ENCODE measurements at regions not wholly inside any gene's neighbourhood (a gene's known extent, or its start where the extent isn't known, plus 50 kb on each side); places are given as distances from the start of the nearest gene placed in this dataset.

DNA sequence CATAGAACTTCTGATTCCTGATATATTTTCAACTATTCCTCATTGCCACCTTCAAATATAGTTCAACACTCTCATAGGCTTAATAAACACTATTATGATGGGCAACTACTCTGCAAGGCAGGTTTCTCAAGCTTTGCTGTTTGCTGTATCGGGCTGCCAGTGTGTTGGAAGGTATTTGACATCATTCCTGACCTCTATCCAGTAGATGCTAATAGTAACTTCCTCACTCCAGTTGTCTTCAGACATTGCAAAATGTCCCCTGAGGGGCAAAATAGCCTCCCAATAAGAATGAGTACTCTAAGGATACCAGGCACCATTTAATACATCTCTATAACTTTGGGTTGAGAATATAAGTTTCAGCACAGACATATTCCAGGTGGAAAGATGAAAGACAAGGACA lies 147.5 kb upstream of the PFN2 start:
- Histone ChIP-seq H3K4me3 (no peak overlapping the region), H3K9me3 (peaks cover 0 to 6% (median 0%) of the 10 kb centered on the region in 3 donors)
- 86 to 92% methylated on average over 1 of the region's 1 CpG for WGBS, 2 donors (ENCODE audit: low coverage in 1 of 2)

DNA sequence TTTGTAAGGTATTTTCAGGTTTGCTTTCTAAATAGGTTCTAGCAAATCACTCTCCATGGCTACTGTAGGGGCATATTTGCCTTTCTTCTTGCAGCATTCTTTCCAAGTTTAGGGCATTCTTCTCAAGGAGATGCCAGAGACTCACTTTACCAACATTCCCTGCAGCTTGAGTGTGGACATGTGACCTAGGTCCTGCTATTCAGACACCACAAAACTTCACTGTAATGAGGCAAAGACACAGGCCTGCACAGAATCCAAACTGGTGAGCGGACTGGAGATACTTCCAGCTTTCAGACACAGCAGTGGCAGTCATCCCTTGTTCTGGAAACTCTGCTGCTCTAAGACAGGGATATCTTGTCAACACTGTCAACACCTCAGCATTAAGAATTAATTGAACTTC lies 146.4 kb upstream of the PFN2 start:
- Histone ChIP-seq H3K4me1 (no peaks in the 10 kb centered on the region), H3K4me3 (no peak overlapping the region), H3K27ac (no peak overlapping the region), H3K27me3 (no peaks in the 10 kb centered on the region), H3K9me3 (peaks cover 0 to under 1% (median 0%) of the 10 kb centered on the region in 3 donors), H3K36me3 (no peaks in the 10 kb centered on the region)
- no peak for TF ChIP-seq POLR2A (IDR thresholded peaks at IDR 0.05)
- TF ChIP-seq CTCF (IDR thresholded peaks at IDR 0.05), result no peak
- 86% methylated on average over 1 of the region's 1 CpG; no CpG with 5 or more reads in 1 of the 2 donors for WGBS, 2 donors (ENCODE audit: low coverage in 1 of 2)
- ATAC-seq, result no peak

More for the DNA sequence above, 147.5 kb upstream of the PFN2 start:
- Histone ChIP-seq H3K36me3 (no peaks in the 10 kb centered on the region), H3K27me3 (no peaks in the 10 kb centered on the region), H3K4me1 (no peaks in the 10 kb centered on the region), H3K27ac (no peak overlapping the region)
- TF ChIP-seq EP300 (IDR thresholded peaks at IDR 0.05) (no peak), POLR2A (IDR thresholded peaks at IDR 0.05) (no peak), CTCF (IDR thresholded peaks at IDR 0.05) (no peak), POLR2AphosphoS5 (IDR thresholded peaks at IDR 0.05) (no peak)
- no peak for ATAC-seq

DNA sequence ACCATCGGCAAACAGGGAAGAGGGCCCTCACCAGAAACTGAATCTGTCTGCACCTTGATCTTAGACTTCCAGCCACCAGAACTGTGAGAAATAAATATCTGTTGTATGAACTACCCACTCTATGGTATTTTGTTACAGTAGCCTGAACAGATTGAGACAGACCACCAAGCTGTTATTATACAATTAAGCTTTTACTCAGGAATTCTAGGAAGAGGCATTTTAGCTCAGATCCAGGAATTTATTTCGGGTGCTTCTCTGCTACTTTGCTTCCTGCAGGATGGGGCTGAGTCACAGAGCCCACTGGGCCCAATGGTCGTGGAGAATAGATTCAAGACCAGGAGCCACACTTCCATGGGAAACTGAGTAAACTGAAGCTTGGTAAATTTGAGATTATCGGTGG lies 145.5 kb upstream of the PFN2 start:
- Histone ChIP-seq H3K27ac (no peak overlapping the region), H3K36me3 (no peaks in the 10 kb centered on the region), H3K4me3 (no peak overlapping the region), H3K27me3 (no peaks in the 10 kb centered on the region), H3K4me1 (no peaks in the 10 kb centered on the region), H3K9me3 (no peaks in the 10 kb centered on the region)
- WGBS, 2 donors (ENCODE audit: low coverage in 1 of 2), result 69 to 100% methylated on average over 1 to 4 of the region's 4 CpGs
- ATAC-seq, result no peak
- no peak for TF ChIP-seq POLR2A (IDR thresholded peaks at IDR 0.05)
- TF ChIP-seq CTCF (IDR thresholded peaks at IDR 0.05), result no peak
- no peak for TF ChIP-seq POLR2AphosphoS5 (IDR thresholded peaks at IDR 0.05)
- TF ChIP-seq EP300 (IDR thresholded peaks at IDR 0.05), result no peak

- TF ChIP-seq EP300 (IDR thresholded peaks at IDR 0.05), result no peak
- TF ChIP-seq CTCF (IDR thresholded peaks at IDR 0.05), result no peak
- TF ChIP-seq POLR2AphosphoS5 (IDR thresholded peaks at IDR 0.05), result no peak
- TF ChIP-seq POLR2A (IDR thresholded peaks at IDR 0.05), result no peak
- Histone ChIP-seq H3K4me1 (no peaks in the 10 kb centered on the region), H3K9me3 (no peaks in the 10 kb centered on the region), H3K36me3 (no peaks in the 10 kb centered on the region), H3K4me3 (no peak overlapping the region), H3K27me3 (no peaks in the 10 kb centered on the region), H3K27ac (no peak overlapping the region)
- no peak for ATAC-seq
- WGBS, 2 donors (ENCODE audit: low coverage in 1 of 2), result 70 to 76% methylated on average over 2 to 3 of the region's 3 CpGs
Measured at GRCh38 chr3:150114873-150115540, 144.3 kb upstream of the PFN2 start.

- H3K4me3 ChIP-seq, result no peak overlapping the region
- no peaks in the 10 kb centered on the region for H3K27me3 ChIP-seq
- 60 to 100% methylated on average over 1 to 2 of the region's 2 CpGs for WGBS, 2 donors (ENCODE audit: low coverage in 1 of 2)
- no peaks in the 10 kb centered on the region for H3K4me1 ChIP-seq
- no peaks in the 10 kb centered on the region for H3K36me3 ChIP-seq
- no peak overlapping the region for H3K27ac ChIP-seq
- no peaks in the 10 kb centered on the region for H3K9me3 ChIP-seq
- TF ChIP-seq POLR2A (IDR thresholded peaks at IDR 0.05) (no peak), POLR2AphosphoS5 (IDR thresholded peaks at IDR 0.05) (no peak), CTCF (IDR thresholded peaks at IDR 0.05) (no peak), EP300 (IDR thresholded peaks at IDR 0.05) (no peak)
- ATAC-seq, result no peak
Measured at GRCh38 chr3:150114273-150114672, 143.6 kb upstream of the PFN2 start.

All from gastroesophageal sphincter (tissue), 4 donors.